ENCODE measurements at regions not wholly inside any gene's neighbourhood (a gene's known extent, or its start where the extent isn't known, plus 50 kb on each side); places are given as distances from the start of the nearest gene placed in this dataset.

- no peak for DNase-seq (ENCODE audit: extremely low read depth, low read depth)
- TF ChIP-seq CTCF (IDR thresholded peaks at IDR 0.05; ENCODE audit: low read depth, low read length) = no peak
Measured at GRCh38 chr16:5468488-5468887, 370.9 kb upstream of the EEF2KMT start.

GRCh38 chr16:5467552-5467951, 370.0 kb upstream of the EEF2KMT start:
- no peak for DNase-seq (ENCODE audit: extremely low read depth, low read depth)
- no peak for TF ChIP-seq CTCF (IDR thresholded peaks at IDR 0.05; ENCODE audit: low read depth, low read length)

GRCh38 chr16:5466551-5466950, 369.0 kb upstream of the EEF2KMT start:
- no peak for TF ChIP-seq CTCF (IDR thresholded peaks at IDR 0.05; ENCODE audit: low read depth, low read length)
- DNase-seq (ENCODE audit: extremely low read depth, low read depth) = no peak

GRCh38 chr16:5465714-5466113, 368.1 kb upstream of the EEF2KMT start:
- no peak for DNase-seq (ENCODE audit: extremely low read depth, low read depth)
- TF ChIP-seq CTCF (IDR thresholded peaks at IDR 0.05; ENCODE audit: low read depth, low read length) = no peak

- no peak for TF ChIP-seq CTCF (IDR thresholded peaks at IDR 0.05; ENCODE audit: low read depth, low read length)
- no peak for DNase-seq (ENCODE audit: extremely low read depth, low read depth)
Measured at GRCh38 chr16:5463820-5464219, 366.2 kb upstream of the EEF2KMT start.

- DNase-seq (ENCODE audit: extremely low read depth, low read depth) = no peak
- TF ChIP-seq CTCF (IDR thresholded peaks at IDR 0.05; ENCODE audit: low read depth, low read length) = no peak
Measured at GRCh38 chr16:5461574-5461973, 364.0 kb upstream of the EEF2KMT start.

GRCh38 chr16:5461141-5461540, 363.5 kb upstream of the EEF2KMT start:
- no peak for DNase-seq (ENCODE audit: extremely low read depth, low read depth)
- TF ChIP-seq CTCF (IDR thresholded peaks at IDR 0.05; ENCODE audit: low read depth, low read length) = no peak
